Uterus (tissue), 2 donors: ENCODE measurements at regions not wholly inside any gene's neighbourhood (a gene's known extent, or its start where the extent isn't known, plus 50 kb on each side); places are given as distances from the start of the nearest gene placed in this dataset.

Experiments
- CTCF ChIP-seq, 4 experiments: fragments of 200-600 bp in 2 of 4; fragments of 450-650 bp in 2 of 4; sonication (generic) in 2 of 4; IDR thresholded peaks; one replicate each; pipeline ENCODE4 v1.5.1; 2016 to 2019; ENCODE audit warnings: antibody characterized with exemption in 4 of 4, mild to moderate bottlenecking in 2 of 4, moderate library complexity in 1 of 4
- POLR2A ChIP-seq, 2 donors: fragments of 450-650 bp; IDR thresholded peaks; one replicate each; pipeline ENCODE4 v1.6.1; 2016; ENCODE audit warnings: antibody characterized with exemption in 2 of 2, mild to moderate bottlenecking in 1 of 2, moderate library complexity in 1 of 2

GRCh38 chr7:25595996-25596395, 367.7 kb upstream of the NPVF start:
- TF ChIP-seq CTCF (IDR thresholded peaks at IDR 0.05) (no peak), POLR2A (IDR thresholded peaks at IDR 0.05) (no peak)
